SU-DHL-6 (cell line): ENCODE measurements at regions not wholly inside any gene's neighbourhood (a gene's known extent, or its start where the extent isn't known, plus 50 kb on each side); places are given as distances from the start of the nearest gene placed in this dataset.

ENCODE experiments used
- EZH2phosphoT487 ChIP-seq: fragments of 200-600 bp; sonication (generic), shearing (Covaris generic); conservative IDR thresholded peaks from 2 replicates; pipeline ENCODE4 v1.6.1; 2018; ENCODE audit warnings: mild to moderate bottlenecking, antibody characterized with exemption, low read length, moderate library complexity, mixed read lengths
- TF ChIP-seq, protein P1 (sequence below): fragments of 200-600 bp; sonication (generic); IDR thresholded peaks from one replicate; pipeline ENCODE4 v1.5.1; 2017; ENCODE audit warnings: antibody characterized with exemption, mild to moderate bottlenecking, low read length, moderate library complexity; ENCODE audit not compliant: insufficient read depth, poor library complexity, severe bottlenecking

DNA sequence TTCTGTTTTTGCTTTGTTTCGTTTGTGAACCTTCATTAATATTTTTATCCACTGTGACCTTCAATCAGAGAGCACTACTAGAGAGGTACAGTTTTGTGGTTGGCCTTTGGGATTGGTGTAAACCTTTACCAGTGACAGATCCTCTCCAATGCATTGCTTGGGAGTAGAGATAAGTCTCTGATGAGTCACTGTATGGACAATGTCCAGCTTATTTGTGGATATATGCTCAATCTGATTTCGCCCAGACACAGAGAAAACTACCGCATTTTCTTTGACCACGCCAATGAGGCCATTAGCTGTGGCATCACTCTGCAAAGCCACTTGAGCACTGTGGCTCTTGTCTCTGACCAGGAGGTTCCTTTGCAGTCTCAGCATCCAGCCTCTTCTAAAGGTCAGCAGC, 964.7 kb downstream of the TUSC7 start:
- TF ChIP-seq, protein P1, sequence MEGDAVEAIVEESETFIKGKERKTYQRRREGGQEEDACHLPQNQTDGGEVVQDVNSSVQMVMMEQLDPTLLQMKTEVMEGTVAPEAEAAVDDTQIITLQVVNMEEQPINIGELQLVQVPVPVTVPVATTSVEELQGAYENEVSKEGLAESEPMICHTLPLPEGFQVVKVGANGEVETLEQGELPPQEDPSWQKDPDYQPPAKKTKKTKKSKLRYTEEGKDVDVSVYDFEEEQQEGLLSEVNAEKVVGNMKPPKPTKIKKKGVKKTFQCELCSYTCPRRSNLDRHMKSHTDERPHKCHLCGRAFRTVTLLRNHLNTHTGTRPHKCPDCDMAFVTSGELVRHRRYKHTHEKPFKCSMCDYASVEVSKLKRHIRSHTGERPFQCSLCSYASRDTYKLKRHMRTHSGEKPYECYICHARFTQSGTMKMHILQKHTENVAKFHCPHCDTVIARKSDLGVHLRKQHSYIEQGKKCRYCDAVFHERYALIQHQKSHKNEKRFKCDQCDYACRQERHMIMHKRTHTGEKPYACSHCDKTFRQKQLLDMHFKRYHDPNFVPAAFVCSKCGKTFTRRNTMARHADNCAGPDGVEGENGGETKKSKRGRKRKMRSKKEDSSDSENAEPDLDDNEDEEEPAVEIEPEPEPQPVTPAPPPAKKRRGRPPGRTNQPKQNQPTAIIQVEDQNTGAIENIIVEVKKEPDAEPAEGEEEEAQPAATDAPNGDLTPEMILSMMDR: no peak
- TF ChIP-seq EZH2phosphoT487: no peak
